IPS DF 6.9 (cell line): ENCODE measurements at regions not wholly inside any gene's neighbourhood (a gene's known extent, or its start where the extent isn't known, plus 50 kb on each side); places are given as distances from the start of the nearest gene placed in this dataset.

Experiments used
- DNase-seq: peaks from one replicate; pipeline ENCODE4 v3.0.0-alpha.2; 2013; ENCODE audit warnings: low read depth, low spot score
- H3K27ac ChIP-seq: one replicate; pipeline ENCODE4 v1.5.1; 2013; ENCODE audit warnings: low read length, control low read depth
- H3K27me3 ChIP-seq: 2 replicates; pipeline ENCODE4 v1.6.1; 2013; ENCODE audit warnings: mild to moderate bottlenecking, low read length; ENCODE audit not compliant: control insufficient read depth, insufficient read depth
- H3K36me3 ChIP-seq: 2 replicates; pipeline ENCODE4 v1.6.1; 2013; ENCODE audit warnings: low read length; ENCODE audit not compliant: control insufficient read depth, insufficient read depth
- H3K4me1 ChIP-seq: 2 replicates; pipeline ENCODE4 v1.6.1; 2013; ENCODE audit warnings: low read length; ENCODE audit not compliant: control insufficient read depth, insufficient read depth
- H3K4me3 ChIP-seq: 2 replicates; pipeline ENCODE4 v1.5.1; 2013; ENCODE audit warnings: mild to moderate bottlenecking, low read length
- H3K9me3 ChIP-seq: 2 replicates; pipeline ENCODE4 v1.6.1; 2013; ENCODE audit warnings: low read length, inconsistent platforms; ENCODE audit not compliant: control insufficient read depth, insufficient read depth
- WGBS: extraction: QIAGEN DNeasy Blood & Tissue Kit; methylation state at CpG from one replicate; pipeline ENCODE4 v1.1.7; 2013; ENCODE audit warnings: mixed read lengths, missing lambda C conversion rate; ENCODE audit not compliant: insufficient read length, insufficient coverage; 5-methylcytosine and 5-hydroxymethylcytosine counted together

- Histone ChIP-seq H3K36me3 (no peaks in the 10 kb centered on the region), H3K4me3 (no peak overlapping the region), H3K9me3 (no peaks in the 10 kb centered on the region), H3K27ac (no peak overlapping the region), H3K4me1 (no peaks in the 10 kb centered on the region), H3K27me3 (no peaks in the 10 kb centered on the region)
- no CpG with 5 or more reads among the region's 3 CpGs for WGBS
- DNase-seq: no peak
Measured at GRCh38 chr3:150041877-150042276, 71.2 kb upstream of the PFN2 start.

- no CpG with 5 or more reads among the region's 4 CpGs for WGBS
Measured at GRCh38 chr3:150040097-150040496, 69.4 kb upstream of the PFN2 start.

DNA sequence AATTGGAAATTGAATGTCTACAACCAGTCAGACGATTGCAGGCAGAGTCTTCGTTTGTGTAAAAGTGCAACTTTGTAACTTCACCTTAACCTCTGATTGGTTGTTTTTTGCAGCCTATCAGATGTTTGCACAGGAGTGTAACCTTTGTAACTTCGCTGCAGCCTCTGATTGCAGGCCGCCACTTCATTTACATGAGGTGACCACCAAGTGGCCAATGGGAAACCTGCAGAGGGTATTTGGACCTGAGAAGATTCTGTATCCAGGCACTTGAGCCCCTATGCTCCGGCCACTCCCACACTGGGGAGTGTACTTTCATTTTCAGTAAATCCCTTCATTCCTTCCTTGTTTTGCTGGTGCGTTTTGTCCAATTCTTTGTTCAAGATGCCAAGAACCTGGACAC, 68.1 kb upstream of the PFN2 start:
- no CpG with 5 or more reads among the region's 6 CpGs for WGBS
- no peak for DNase-seq
- Histone ChIP-seq H3K27ac (no peak overlapping the region), H3K36me3 (no peaks in the 10 kb centered on the region), H3K27me3 (no peaks in the 10 kb centered on the region), H3K4me1 (peaks cover 3% of the 10 kb centered on the region; the same call in 1 of the 2 replicates), H3K4me3 (no peak overlapping the region), H3K9me3 (no peaks in the 10 kb centered on the region)

More at GRCh38 chr3:150040097-150040496, 69.4 kb upstream of the PFN2 start:
- Histone ChIP-seq H3K4me1 (peaks cover 2% of the 10 kb centered on the region; the same call in 1 of the 2 replicates), H3K9me3 (no peaks in the 10 kb centered on the region), H3K36me3 (no peaks in the 10 kb centered on the region), H3K27me3 (no peaks in the 10 kb centered on the region), H3K4me3 (no peak overlapping the region), H3K27ac (no peak overlapping the region)
- DNase-seq: no peak

GRCh38 chr3:150036780-150037179, 66.1 kb upstream of the PFN2 start:
- no peak for DNase-seq
- Histone ChIP-seq H3K9me3 (no peaks in the 10 kb centered on the region), H3K36me3 (no peaks in the 10 kb centered on the region), H3K4me1 (peaks cover 5% of the 10 kb centered on the region; the same call in 1 of the 2 replicates), H3K27ac (no peak overlapping the region), H3K27me3 (no peaks in the 10 kb centered on the region), H3K4me3 (no peak overlapping the region)
- WGBS: no CpG with 5 or more reads among the region's 5 CpGs

GRCh38 chr3:150035910-150036612, 65.4 kb upstream of the PFN2 start:
- no peak for DNase-seq
- Histone ChIP-seq H3K4me1 (peaks cover 6% of the 10 kb centered on the region; the same call in 1 of the 2 replicates), H3K27ac (no peak overlapping the region), H3K9me3 (no peaks in the 10 kb centered on the region), H3K36me3 (no peaks in the 10 kb centered on the region), H3K27me3 (no peaks in the 10 kb centered on the region), H3K4me3 (no peak overlapping the region)
- WGBS: no CpG with 5 or more reads among the region's 7 CpGs

DNA sequence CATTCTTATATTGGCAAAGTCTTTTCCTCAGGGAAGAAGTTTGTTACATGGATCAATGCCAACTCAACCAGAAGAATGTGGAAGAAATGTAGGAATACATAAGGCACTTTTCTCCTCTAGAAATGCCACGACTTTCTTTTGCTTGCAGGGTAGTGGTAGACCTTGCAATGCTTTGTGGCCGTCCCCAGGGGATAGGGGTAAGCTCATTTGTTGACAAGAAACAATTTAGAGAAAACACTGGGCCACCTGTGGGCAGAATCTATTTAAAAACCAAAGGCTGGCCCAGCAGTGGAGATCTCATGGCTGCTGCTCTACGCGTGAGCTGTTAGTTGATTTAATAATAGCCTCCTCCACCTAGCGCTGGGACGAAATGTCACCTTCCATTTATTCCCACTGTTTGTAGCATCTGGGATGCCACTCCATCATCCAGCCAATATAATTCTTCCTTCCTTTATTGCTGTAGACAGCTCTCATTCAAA, 64.6 kb upstream of the PFN2 start:
- Histone ChIP-seq H3K36me3 (no peaks in the 10 kb centered on the region), H3K4me1 (peaks cover 6% of the 10 kb centered on the region; the same call in 1 of the 2 replicates), H3K4me3 (no peak overlapping the region), H3K9me3 (no peaks in the 10 kb centered on the region), H3K27me3 (no peaks in the 10 kb centered on the region), H3K27ac (no peak overlapping the region)
- DNase-seq: no peak
- whole genome bisulfite sequencing: no CpG with 5 or more reads among the region's 6 CpGs

DNA sequence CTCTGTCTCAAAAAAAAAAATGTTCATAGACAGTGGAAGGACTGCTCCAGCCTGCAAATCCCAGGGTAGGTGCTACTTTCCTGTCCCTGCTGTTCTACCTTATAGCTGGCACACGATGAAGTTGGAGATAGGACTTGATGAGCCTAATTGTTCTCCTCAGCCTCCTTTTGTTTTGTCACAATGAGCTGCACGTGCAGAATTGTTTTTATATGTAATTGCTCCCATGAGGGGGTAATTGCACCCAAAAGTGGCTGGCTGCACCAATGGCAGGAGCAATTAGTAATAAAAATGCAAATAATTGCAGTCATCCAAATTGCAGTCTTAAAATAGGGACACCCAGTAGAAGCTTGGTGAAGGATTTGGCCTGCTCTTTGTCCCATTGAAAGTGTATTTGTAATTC, 63.0 kb upstream of the PFN2 start:
- Histone ChIP-seq H3K4me3 (no peak overlapping the region), H3K27ac (no peak overlapping the region), H3K27me3 (no peaks in the 10 kb centered on the region), H3K36me3 (no peaks in the 10 kb centered on the region), H3K4me1 (peaks cover 6% of the 10 kb centered on the region; the same call in 1 of the 2 replicates), H3K9me3 (no peaks in the 10 kb centered on the region)
- no CpG with 5 or more reads among the region's 2 CpGs for WGBS
- no peak for DNase-seq

DNA sequence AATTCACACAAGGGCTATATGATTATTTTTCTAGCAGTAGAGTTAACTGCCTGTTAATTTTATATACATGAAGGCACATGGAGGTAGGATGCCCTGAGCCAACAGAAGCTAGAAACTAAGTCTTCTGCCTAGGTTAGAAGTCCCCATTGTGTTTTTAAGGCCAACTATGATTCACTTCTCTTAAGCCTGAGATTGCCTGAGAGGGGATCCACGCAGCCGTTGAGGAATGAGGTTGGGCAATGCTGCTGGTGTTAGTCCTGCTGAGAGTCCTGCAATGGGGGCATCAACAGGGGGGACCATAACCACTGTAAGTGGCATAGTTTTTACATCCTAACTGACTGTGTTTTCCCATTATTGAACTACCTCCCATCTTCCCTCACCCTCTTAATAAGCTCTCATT, 60.1 kb upstream of the PFN2 start:
- Histone ChIP-seq H3K4me1 (peaks cover 5% of the 10 kb centered on the region; the same call in 1 of the 2 replicates), H3K9me3 (no peaks in the 10 kb centered on the region), H3K4me3 (no peak overlapping the region), H3K36me3 (no peaks in the 10 kb centered on the region), H3K27me3 (no peaks in the 10 kb centered on the region), H3K27ac (no peak overlapping the region)
- no peak for DNase-seq
- WGBS: no CpG with 5 or more reads among the region's 2 CpGs

DNA sequence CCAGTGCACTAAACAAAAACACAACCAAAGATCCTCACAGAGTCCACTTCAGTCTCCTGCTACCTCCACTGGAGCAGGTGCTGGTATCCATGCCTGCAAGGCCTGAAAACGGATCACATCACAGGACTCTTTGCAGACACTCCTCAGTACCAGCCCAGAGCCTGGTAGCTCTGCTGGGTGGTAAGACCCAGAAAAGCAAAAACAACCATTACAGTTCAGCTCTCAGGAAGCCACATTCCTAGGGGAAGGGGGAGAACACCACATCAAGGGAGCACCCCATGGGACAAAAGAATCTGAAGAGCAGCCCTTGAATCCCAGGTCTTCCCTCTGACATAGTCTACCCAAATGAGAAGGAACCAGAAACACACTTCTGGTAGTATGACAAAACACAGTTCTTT, 52.5 kb upstream of the PFN2 start:
- H3K9me3 ChIP-seq: no peaks in the 10 kb centered on the region
- peaks cover 3% of the 10 kb centered on the region; the same call in 1 of the 2 replicates for H3K4me1 ChIP-seq
- no peaks in the 10 kb centered on the region for H3K36me3 ChIP-seq
- WGBS: no CpG with 5 or more reads among the region's 1 CpG
- no peak overlapping the region for H3K4me3 ChIP-seq
- no peak overlapping the region for H3K27ac ChIP-seq
- H3K27me3 ChIP-seq: no peaks in the 10 kb centered on the region
- no peak for DNase-seq

DNA sequence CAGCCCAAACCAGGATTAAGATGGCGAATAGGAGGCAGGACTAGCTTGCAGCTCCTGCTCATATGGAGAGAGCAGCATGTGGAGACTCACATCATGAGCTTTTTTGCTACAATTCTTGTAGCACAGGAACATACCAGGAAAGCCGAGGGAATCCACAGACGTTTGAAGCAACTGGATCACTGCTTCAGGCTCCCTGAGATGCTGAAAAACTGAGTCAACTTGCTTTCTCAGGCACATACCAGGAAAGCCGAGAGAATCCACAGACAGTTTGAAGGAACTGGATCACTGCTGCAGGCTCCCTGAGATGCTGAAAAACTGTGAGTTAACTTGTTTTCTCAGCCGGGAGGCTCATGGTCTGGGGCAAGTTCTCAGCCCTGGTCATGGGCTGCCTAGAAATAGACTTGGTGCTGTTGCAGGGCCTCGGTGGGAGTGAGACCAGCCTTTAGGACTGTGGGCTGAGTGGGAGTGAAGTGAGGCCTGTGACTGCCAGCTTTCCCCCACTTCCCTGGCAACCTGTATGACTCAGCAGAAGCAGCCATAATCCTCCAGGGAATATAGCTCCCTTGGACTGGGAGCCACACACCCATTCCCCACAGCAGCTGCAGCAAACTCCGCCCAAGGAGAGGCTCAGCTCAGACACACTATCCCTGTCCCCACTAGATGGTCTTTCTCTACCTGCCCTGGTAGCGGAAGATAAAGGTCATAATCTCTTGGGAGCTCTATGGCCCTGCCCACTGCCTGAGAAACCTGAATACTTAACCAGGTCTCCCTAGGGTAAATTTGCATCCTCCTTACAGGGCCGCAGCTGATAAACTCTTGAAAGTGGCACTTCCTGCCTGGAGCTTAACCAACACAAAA, 51.9 kb upstream of the PFN2 start:
- WGBS: no CpG with 5 or more reads among the region's 9 CpGs
- no peak overlapping the region for H3K27ac ChIP-seq

More for the DNA sequence above, 51.9 kb upstream of the PFN2 start:
- no peaks in the 10 kb centered on the region for H3K36me3 ChIP-seq
- H3K4me1 ChIP-seq: peaks cover 3% of the 10 kb centered on the region; the same call in 1 of the 2 replicates
- DNase-seq: no peak
- no peak overlapping the region for H3K4me3 ChIP-seq
- no peaks in the 10 kb centered on the region for H3K9me3 ChIP-seq
- H3K27me3 ChIP-seq: no peaks in the 10 kb centered on the region
